Inflammatory macrophage treated with lipopolysaccharide for 4 hours (primary cell): ENCODE measurements at regions not wholly inside any gene's neighbourhood (a gene's known extent, or its start where the extent isn't known, plus 50 kb on each side); places are given as distances from the start of the nearest gene placed in this dataset.

ENCODE experiments used
- DNase-seq: peaks from one replicate; pipeline ENCODE4 v3.0.0-alpha.2; 2020

DNA sequence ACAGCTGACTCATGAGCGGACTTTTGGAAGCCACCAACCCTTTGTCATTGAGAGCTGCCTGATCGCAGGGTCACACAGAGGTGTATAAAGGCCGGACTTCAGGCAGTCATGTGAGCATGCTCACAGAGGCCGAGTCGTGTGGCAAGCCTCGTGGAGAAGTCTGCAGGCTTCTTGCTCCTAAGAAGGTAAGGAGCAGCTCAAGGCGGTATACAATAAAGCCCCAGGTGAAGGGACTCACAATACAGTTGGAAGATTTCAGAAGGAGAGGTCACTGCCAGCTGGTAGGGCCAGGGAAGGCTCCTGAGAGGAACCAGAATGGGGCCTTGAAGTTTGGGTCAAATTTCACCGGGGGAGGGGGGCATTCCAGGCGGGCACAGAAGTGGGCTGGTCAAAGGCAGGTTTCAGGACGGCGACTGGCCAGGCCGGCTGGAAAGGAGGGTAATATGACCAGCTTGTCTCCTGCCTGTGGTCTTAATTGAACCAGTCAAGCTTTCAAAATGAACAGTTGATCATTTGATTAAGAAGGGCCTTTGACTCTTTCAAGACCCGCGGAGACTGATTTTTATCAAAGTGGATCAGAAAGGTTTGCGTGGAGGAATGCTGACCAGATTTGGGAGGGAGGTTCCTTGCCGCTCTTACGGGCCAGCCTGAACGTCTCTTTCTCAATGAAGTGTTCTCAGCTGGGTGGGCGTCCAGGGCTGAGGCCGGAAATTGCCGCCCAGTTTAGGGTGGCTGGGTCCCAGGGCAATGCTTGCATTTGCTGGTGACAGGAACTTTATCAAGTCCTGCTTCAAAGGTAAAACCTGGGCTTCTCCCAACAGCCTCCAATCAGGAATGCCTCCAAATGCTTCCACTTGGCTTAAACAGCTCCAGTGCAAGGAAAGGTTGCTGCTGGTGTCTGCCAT is 178.6 kb downstream of the EMX2 start:
- no peak for DNase-seq

DNA sequence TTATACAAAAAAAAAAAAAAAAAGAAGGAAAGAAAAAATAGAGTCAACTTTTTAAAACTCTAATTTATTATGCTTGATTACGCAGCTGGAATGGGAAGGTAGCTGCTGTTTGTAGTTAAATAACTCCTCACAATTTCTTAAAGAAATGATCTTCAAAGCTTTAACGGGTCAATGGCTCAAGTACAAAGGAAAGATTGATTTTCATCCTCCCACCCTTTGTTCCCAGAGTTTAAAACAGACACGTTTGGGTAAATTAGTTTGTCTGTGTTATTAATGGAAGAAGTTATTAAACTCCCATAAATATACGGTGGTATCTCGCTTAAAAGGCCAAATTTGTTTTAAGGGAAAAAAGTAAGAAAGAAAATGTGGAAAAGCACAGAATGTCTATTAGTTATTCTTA is 179.3 kb downstream of the EMX2 start:
- no peak for DNase-seq

DNA sequence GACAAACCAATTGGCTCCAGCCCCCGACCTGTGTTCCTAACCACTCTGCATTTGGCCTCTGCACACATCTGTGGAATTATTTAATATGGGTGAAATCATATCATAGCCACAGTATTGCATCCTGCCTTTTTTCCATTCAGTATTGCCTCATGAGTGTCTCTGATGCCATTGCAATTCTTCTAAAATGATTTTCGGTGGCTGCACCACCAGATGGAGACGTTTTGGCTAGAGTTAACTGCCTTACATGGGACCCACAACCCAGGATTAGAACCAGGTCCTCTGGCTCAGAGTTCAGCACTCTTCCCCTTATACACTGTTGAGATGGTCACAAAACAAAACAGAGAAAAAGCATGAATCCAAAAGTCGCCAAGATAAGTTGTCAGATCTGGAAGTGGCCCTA is 180.8 kb downstream of the EMX2 start:
- DNase-seq: no peak

DNA sequence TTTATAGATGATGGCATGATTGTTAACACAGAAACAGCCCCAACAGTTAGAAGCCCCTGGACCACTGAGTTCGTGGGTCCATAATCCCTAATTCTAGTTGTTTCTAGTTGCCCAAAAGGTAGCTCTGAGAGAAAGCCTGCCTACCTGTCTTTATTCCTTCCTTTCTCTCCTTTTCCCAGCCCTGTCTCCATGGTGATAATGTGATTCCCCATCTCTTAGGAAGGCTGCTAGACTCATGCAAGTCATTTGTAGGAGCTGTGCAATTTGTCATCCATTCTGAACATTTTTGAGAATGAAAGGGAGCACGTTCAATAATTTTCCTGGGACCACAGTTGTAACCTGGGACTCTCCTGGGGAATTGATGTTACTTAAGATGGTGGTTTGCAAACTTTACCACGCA is 183.4 kb downstream of the EMX2 start:
- no peak for DNase-seq

DNA sequence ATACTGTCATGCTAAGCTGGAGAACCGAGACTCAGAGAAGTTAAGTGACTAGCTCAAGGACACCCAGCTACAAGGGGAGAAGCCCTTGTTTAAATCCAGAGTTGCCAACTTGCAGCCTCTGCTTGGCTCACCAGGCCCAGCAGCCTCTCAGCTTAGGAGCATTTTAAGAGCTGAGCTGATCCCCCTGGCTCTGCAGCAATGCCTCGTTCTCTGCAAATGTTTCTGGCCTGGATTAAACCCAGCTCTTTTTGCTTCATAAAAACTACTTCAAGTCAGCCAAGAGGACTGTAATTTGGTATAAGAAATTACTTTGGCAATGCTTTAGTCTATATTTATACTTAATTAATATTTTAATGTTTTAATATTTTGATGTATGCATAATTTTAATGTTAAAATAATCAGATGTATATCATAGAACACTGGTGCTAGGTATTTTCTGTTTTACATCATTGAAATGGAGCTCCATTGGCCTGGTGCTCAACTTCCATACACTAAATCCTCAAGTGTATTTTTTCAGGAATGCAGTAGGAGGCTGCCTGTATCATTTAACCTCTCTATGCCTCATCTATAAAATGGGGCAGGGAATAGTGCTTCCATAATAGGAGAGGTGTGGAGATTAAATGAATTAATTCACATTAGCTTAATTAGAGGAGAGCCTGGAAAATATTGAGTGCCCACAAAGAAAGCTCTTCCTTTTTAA is 184.2 kb downstream of the EMX2 start:
- DNase-seq: no peak

DNA sequence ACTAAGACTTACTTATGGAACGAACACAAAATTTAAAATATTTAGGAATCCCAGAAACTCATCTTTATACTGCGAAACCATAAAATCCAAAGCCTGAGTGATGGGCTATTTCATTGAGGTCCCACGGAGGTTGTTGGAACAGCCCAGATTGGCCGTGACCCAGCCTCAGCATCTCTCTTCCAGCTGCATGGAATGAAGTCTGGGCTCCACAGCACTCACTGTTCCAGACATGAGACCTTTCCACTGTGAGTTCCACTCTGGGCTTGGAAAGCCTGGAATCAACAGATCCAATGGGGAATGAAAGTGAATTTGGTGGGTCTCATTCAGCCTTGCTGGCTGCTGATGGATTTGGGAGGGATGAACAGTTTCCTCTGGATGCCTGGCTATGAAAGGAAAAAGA is 184.9 kb downstream of the EMX2 start:
- DNase-seq: no peak

DNA sequence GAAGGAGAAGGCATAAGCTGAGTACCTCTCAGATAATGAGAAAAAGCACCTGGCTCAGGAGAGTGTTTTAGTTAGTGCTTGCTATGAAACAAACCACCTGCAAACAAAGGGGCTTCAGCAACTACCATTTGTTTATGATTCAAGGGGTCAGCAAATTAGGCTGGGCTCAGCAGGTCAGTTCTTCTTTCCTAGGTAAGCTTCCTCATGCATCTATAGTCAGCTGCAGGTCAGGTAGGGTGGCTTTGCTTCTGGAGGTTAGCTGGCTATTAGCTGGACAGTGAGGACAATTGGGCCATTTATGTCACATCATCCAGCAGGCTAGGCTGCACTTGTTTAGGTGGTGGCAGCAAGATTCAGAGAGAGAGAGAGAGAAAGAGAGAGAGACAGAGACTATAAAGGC is 185.5 kb downstream of the EMX2 start:
- no peak for DNase-seq

DNA sequence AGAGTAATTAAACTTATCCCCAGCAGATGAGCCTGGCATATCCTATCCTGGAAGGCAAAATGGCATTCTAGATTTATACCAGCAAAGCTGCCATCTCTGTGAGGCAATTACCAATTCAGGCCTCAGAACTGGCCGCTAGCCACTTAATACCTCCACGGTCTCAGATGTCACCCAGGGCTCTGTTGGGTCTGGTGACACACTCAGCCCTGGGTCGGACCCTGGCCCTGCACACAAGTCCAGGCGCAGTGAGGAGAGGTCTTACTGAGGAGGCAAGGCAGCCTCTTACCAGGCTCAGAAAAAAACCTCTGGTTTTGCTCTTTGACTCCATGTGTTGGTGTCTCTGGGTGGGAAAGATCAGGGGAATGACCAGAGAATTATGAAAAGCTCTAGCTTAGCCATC is 186.6 kb downstream of the EMX2 start:
- no peak for DNase-seq

DNA sequence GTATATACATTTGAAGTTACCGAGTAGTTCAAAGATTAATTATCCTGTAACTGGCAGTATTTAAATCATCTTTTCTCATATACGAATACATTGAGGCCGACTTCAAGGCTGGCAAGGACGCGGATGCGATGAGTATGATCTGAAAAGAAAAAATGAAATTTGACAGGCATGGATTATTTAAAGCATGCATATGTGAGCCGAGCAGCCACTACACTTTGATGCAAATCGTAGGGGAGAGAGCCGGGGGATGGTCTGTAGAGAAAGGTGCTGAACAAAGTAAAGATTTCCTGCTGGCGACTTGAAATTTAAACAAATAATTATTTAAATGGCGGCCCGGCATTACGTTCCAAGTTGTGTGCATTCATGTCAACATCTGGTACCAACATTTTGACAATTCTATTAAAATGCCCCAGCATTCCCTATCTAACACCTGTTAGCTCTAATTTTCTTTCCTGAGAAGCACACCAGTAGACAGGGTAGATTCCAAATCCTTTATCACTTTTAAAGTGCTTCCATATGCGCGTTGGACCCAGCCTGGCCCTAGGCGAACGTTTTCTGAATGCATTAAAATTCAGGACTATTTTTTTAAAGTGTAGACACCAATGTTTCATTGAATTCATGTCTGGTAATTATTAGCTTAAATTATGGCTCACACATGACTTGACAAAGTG is 188.7 kb downstream of the EMX2 start:
- DNase-seq: no peak

DNA sequence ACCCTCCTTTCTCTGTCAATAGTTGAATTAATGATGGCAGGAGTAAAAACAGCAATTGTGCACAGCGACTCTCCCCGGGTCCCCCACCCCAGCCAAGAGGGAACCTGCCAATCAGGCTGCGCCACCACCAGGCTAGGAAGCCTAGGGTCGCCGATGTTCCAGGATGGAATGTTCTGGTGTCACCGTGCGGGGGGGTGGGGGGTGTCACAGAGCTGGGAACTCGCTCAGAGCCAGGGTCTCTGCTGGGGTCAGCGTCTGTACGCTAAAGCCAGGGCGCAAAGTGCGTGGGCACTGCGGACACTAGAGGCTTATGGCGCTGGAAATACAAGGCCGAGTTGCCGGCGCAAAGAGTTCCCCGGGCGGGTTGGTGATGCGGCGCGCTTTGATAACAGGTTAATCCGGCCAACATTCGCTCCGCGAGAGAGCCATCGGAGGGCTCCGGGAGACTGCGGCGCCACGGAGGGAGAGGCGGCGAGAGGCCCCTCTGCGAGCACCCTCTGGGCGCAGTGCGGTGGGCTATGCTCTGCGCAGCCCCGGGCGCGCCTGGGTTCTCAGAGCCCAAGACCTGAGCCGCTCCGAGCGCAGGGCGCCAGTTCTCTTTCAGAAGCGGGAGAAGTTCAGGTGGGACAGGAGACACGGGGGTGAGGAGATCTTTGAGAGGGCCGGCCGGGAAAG is 192.3 kb downstream of the EMX2 start:
- no peak for DNase-seq

DNA sequence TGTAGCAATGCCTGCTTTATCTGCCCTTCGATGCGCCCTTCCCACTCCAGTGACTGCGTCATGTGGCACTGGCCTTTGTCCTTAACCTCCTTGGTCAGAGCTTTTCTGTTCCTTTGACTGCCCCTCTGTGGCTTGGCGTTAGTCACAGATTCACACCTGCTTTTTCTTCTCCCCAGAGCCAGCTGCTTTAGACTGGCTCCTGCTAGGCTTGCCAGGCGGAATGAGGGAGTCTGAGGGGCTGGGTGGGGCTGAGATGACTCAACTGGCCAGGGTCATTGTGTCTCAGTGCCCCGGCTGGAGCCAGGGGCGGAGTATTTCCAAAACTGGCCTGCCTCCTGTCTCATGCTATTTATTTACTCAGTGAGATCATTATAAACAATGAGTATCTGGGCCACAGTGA is 194.1 kb downstream of the EMX2 start:
- no peak for DNase-seq

DNA sequence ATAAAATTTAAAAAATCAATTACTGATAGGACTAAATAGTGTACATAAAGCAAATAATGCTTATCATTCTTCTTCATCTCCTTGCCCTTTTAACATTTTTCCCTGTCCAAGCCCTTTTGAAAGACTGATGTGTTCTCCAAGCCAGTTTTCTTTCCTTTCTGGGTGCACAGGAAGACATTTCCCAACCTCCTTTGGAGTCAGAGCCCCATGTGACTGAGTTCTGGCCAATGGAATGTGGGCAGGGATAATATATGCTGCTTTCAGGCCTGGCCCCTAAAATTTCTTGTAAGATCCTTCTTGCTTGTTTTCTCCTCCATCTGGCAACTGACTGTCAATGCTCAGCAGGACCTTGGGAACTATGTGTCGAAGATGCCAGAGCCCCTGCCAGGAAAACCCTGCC is 197.5 kb downstream of the EMX2 start:
- DNase-seq: no peak

DNA sequence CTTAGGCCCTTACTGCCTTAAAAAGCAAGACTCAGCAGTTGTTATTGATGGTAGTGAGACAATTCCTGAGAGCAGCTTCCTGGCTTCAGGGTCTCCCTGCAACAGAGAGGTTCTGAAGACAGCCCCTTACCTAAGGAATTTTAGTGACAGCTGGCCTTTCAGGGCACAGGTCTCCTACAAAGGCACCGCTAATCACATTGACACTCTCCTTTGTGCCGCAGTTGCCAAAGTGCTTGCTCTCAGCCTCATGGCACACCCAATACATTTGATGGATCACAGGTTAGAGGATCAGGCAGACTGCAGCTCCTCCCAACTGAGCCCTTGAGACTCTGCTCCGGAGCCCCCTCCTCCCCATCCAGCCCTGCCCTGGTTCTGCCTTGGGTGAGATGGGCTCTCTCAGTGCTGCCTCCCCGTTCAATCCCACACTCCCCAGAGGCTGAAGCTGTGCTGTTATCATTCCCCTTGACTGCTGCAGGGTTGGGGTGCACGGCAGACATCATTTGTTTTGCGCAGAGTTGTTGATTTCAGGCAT is 198.2 kb downstream of the EMX2 start:
- no peak for DNase-seq

DNA sequence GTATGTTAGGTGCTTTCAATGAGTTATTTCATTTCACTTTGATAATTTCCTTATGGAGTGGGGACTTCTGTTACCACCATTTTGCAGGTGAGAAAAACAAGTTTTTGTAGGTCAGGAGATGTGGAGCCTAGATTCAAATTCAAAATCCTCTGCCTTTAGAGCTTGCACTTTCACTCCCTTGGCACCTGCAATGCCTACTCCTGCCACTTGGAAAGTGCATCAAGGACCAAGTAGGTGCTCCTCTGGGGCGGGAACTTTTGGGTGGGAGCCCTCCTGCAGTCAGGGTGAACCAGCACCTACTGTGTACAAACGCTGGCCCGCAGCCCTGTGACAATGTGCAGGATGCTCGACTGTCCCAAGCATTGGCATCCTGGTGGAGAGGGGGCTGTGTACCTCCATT is 199.0 kb downstream of the EMX2 start:
- DNase-seq: no peak

DNA sequence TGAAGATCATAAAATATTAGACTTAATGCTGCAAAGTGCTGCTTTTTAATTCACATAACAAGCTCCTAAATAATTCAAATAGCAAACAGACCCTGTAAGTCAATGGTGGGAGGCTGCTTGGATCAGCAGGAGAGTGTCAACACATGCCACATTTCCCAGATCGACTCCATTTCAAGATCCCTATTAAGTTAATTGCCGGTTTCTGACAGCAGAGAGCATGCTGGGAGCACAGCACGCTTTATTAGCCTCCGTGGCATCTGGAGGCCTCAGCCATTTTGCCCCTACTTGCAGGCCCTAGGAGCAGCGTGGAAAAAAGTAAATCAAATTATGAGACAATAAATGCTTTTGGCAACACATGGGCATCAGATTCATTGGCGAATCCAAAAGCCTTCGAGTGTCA is 201.0 kb downstream of the EMX2 start:
- DNase-seq: no peak

DNA sequence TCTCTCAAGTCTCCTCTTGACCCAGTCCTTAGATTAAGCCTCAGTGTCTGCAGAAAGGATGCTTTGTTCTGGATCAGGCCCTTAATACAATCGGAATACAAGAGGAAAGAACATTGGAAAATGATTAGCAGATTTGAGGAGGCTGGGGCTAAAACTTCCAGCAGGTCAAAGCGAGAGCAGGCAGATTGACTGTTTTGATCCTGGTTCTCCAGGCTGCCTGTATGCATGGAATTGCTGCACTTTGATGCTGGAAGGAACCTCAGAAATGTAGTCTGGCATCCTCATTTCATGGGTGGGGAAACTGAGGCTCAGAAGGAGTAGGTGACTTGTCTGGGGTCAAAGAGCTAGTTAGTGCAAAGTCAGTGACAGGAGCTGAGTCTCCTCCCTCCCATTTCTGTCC is 202.8 kb downstream of the EMX2 start:
- no peak for DNase-seq

DNA sequence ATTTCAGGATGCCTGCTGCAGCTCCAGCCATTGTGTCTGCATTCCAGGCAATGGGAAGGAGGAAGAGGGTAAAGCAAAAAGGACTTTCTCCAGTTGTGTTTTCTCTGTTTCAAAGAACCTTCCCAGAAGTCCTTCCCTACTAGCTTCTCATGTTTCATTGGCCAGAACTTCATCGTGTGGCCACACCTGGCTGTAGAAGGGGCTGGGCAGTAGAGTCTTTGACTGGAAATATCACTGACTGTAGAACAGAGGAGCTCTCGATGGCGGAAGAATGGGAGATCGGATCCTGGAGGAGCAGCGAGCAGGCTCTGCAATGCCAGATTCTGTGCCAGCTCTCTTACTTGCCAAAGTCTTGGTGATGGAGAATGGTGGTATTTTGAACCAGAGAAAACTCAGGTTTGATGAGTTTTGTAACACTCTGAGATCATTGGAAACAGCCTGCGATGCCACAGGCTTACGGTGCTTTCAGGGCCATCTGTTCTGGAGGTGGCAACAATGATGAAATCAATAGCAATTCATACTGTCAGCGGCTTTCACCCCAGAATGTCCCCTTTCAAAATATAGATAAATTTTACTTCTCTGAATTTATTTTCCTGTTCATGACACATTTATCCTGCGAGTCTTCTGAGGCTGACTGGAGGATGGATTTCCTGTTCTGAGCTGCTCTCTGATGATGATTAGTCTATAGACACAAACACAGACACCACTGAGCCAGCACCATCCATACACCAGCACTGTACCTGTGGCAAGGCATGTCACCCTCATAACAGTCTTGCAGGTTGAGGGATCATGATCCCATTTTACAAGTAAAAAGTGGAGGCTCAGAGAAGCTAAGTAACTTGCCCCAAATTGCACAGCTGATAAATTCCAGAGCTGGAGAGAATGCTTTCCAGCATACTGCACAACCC is 204.2 kb downstream of the EMX2 start:
- no peak for DNase-seq

DNA sequence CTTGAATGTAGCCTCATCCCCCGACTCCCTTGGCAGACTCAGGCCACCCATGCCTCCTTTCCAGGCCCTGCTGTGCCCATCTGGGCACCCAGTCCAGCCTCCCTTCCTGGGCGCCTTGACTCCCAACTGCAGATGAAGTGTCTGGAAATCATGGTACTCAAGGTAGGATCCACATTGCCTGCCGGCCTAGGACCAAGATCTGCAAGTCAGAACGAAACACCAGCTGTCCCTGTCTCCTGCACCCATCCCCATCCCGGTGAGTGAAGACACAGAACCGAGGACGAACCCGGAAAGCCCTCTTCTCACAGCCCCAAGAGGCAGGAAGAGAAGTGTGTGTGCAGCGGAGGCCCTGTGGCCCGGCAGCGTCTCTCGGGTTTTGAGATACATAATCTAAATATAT is 205.1 kb downstream of the EMX2 start:
- DNase-seq: no peak

DNA sequence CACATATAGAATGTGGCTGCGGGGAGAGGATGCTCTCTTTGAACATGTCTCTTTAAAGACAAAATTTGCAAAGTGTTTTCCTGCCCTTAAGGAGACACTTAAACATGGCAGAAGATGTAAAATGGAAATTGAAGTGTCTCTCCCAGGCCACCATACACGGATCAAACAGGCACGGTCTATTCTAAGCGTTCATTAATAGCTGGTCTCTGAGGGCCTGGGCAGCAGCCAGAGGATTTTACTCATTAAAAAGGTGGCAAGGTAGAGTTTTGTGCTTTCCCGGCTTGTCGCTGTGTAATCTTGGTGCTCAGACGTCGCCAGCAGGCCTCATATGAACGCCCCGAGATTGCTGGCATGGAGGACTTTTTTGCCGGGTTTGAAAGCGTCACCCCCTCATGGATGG is 205.5 kb downstream of the EMX2 start:
- DNase-seq: no peak

DNA sequence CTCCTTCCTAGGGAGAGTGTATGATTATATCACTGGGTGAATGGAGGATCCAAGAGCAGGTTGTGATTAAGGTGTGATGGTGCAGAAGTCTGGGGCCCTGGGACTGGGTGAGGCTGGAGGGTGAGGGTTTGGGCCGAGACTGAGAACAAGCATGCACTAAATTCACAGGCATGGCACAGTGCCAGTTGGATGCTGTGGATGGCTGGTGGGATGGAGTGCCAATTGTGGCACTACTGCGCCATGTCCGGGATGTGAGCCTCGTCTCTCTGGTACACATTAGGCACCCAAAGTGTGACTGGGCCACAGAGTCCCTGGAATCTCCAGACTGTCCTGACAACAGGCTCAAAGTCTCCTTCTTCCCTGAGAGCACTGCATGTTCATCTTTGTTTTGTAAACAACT is 208.1 kb downstream of the EMX2 start:
- no peak for DNase-seq

DNA sequence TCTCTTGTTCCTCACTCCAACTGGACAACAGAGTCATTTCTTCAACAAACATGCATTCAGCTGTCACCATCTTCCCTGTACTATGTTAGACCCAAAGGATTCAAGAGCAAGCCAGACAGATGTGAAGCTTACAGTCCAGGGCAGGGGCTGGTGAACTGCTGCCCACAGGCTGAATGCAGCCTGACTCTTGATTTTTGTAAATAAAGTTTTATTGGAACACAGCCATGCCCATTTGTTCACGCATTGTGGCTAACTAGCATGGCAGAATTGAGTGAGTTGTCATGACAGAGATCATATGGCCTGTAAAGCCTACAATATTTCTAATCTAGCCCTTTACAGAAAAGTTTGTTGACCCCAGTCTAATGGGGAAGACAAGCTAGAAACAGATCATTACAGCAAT is 208.7 kb downstream of the EMX2 start:
- DNase-seq: no peak

DNA sequence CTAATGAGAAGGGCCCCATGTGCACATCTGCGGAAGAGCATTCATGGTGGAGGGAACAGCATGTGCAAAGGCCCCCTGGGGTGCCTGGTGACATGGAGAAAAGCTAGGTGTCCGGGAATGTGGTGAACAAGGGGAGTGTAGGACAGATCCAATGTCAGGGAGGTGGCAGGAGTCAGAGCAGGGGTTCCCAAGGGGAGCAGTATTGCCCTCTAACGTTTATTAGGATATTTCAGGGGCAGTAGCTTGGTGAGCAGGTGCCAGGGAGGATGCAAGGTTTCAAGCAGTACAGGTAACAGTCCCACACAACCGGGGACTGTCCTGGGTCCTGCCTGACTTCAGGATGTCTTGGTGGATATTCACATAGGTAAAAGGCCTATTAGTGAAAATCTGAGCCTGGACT is 209.6 kb downstream of the EMX2 start:
- no peak for DNase-seq
